NOMO-1 treated with DMSO at 0.1 percent for 48 hours (cell line): ENCODE measurements at regions not wholly inside any gene's neighbourhood (a gene's known extent, or its start where the extent isn't known, plus 50 kb on each side); places are given as distances from the start of the nearest gene placed in this dataset.
"Not testable (repeated sequence)": the region's sequence is repeated elsewhere in the genome, so short reads cannot be mapped to it uniquely, and the experiment has no call there.

Source experiments
- DNase-seq: peaks from one replicate; lab custom pipeline; 2025; ENCODE audit not compliant: unreplicated experiment; lab: John Stamatoyannopoulos, UW

DNA sequence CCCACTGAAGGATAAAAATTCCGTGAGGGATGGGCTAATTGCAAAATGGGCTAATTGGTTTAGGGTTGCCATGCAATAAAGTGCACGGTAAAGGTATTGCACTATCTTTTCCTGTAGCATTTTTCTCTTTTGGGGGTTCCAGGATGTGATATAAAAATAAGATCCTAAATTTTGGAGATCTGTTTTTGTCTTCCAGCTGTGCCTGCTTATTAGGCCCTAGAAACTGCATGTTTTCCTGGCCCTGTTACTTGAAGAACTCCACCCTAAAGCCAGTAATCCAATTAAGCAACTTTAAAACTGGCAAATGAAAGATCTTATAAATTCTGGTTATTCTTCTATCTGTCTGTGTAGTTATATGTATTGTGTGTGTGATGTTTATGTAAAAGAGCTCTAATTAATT is 2489.6 kb downstream of the PCDH9 start:
- DNase-seq, result no peak

GRCh38 chr13:64725492-64725891 is 2504.6 kb downstream of the PCDH9 start:
- no peak for DNase-seq

DNA sequence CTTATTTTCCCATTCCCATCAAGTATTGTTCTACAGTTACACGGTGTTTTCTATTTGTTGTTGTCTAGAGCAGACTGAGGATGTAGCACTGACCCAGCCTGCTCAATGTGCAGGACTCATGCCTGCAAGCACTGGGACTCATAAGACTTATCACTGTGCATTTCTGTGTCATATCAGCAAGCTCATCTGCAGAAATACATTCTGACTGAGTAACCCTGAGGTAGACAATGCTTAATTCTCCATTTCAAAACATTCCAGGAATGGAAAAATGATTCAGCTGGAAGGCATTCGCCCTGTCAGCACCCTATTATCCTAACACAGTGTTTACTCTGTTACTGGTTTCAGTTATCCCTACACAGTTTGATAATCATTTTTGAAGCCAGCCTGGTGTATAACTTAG is 2506.4 kb downstream of the PCDH9 start:
- DNase-seq, result no peak

GRCh38 chr13:64718116-64718515 is 2512.0 kb downstream of the PCDH9 start:
- no peak for DNase-seq

- no peak for DNase-seq
Measured at GRCh38 chr13:64716936-64717335, 2513.2 kb downstream of the PCDH9 start.

- DNase-seq, result no peak
Measured at GRCh38 chr13:64709079-64709478, 2521.1 kb downstream of the PCDH9 start.

GRCh38 chr13:64704121-64704649 is 2526.0 kb downstream of the PCDH9 start:
- DNase-seq, result no peak

DNA sequence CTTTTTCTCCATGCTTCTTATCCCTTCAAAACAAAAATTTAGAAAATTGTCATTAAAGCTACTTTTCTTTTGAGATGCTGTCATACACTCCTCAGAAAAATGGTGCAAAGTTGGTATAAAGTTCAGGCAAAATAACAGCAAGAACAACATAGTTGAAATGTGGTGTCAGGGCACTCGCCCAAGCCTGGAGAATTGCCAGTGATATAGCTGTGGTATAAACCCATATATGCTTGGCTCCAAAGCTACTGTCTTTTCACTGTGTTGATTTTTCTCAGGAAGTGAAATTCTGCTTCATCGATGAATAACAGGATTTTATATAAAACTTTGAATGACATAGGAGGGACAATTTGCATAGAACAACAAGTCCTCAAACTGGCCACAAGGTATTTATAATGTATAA is 2532.9 kb downstream of the PCDH9 start:
- DNase-seq, result no peak

- no peak for DNase-seq
Measured at GRCh38 chr13:64688893-64689677, 2541.1 kb downstream of the PCDH9 start.

GRCh38 chr13:64686536-64686935 is 2543.6 kb downstream of the PCDH9 start:
- not testable (repeated sequence) for DNase-seq

DNA sequence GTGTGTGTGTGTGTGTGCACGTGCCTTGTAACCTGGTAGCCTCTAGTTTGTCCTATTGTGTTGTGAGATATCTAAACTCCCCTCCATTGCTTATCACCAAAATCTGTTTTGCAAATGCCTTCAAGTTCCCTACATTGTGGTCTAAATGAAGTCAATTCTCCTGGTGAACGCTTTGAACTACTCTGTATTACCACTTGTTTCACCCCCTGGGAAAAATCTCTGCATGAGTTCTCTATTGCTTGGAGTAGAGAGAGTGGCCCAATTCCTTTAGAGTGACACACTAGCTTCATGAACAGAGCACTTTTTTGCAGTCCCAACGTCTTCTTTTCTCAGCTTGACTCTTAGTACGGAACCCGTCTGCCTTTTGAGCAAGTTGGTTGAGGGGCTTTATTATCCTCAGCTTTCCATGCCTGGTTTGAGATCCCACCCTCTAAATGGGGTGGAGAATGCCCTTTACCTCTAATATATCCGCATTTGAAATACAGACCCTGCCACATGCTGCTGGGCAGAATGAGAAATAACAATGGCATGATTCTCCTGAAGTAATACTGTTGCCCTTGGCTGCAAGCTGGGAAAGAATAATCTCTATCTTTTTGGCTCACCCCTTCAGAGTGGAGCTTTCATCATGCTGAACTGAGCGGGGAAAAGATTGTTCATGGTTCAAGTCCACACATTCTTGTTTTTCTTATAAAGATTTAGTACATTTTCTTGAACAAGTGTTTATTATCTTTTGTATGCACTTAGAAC is 2545.3 kb downstream of the PCDH9 start:
- no peak for DNase-seq

- DNase-seq, result no peak
Measured at GRCh38 chr13:64684108-64684507, 2546.0 kb downstream of the PCDH9 start.

DNA sequence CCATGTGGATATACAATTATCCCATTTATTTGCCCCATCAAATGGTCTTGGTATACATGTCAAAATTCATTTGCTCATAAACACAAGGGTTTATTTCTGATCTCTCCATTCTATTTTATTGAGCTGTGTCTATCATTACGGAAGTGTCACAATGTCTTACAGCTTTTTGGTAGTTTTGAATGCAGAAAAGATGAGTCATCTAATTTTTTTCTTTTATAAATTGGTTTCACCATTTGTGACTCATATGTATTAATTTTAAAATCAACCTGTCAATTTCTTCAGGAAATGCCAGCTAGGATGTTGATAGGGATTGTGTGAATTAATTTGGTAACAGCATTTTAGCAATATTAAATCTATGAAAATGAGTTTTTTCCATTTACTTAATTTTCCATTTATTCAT is 2549.4 kb downstream of the PCDH9 start:
- no peak for DNase-seq

GRCh38 chr13:64675255-64675892 is 2554.8 kb downstream of the PCDH9 start:
- no peak for DNase-seq

- no peak for DNase-seq
Measured at GRCh38 chr13:64674126-64674525, 2556.0 kb downstream of the PCDH9 start.

DNA sequence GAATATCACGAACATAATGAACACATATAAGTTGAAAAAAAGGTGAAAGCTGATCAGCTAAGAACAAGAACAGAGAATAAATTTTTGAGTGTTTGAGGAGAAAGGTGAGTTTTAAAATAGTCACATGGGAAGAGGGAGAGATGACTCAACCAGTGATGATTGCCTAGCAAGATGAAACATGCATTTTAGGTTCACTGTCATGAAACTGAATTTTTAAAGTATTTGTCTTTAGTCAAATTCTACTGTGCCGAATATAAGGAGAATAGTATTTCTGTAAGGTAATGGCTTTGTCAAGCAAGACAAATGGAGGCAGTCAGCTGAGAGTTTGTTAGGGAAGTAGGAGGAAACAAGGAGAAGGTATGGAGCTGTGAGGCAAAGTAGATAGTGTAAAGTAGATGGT is 2557.4 kb downstream of the PCDH9 start:
- DNase-seq, result no peak

DNA sequence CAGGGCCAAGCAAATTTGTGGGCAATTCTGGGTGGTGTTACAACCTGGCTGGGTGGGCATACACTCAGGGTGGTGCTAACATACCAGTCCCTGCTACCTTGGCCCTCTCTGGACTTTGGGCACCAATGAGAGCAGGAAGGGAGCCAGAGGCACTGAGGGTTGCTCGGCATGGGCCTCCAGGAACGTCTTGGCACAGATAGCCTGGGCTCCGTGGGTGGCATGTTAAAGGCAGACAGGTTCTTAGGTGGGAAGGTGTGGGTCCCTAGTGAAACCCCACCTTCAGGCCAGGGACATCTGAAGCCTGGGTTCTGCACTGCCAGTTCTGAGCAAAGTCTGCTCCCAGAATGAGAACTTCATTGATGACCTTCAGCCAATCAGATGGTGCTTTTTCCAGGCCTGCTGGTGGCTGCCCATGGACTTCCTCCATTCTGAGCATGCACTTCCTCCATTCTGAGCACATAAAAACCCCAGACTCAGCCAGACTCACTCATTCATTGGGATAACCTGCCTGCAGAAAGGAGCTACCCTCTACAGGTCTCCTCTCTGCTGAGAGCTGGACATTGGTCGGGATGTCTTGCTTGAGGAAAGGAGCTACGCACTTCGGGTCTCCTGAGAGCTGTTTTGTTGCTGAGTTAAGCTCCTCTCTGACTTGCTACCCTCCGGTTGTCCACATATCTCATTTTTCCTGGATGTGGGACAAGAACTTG is 2567.1 kb downstream of the PCDH9 start:
- no peak for DNase-seq

GRCh38 chr13:64648293-64648692 is 2581.8 kb downstream of the PCDH9 start:
- DNase-seq, result no peak

GRCh38 chr13:64643066-64643465 is 2587.1 kb downstream of the PCDH9 start:
- no peak for DNase-seq

GRCh38 chr13:64640002-64640401 is 2590.1 kb downstream of the PCDH9 start:
- no peak for DNase-seq

- no peak for DNase-seq
Measured at GRCh38 chr13:64639206-64639605, 2590.9 kb downstream of the PCDH9 start.
